ENCODE measurements at regions not wholly inside any gene's neighbourhood (a gene's known extent, or its start where the extent isn't known, plus 50 kb on each side); places are given as distances from the start of the nearest gene placed in this dataset.

DNA sequence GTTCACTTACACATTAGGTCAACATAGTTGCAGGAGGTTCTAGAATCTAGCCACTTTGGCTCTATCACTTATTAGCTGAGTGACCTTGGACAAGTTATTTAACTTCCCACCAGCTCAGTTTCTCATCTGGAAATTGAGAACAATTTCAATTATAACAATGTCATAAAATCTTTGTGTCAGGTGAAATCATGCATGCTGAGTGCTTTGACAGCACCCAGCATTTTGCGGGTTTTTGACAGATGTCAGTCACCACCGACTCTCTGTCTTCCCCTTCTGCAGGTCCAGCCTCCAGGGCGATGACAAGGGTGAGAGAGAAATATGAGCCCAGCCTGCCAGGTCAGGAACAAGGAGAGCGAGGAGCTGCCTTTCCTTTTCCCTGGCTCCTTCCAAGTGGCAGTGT is 107.1 kb upstream of the TAS2R1 start:
- Histone ChIP-seq H3K4me2 (no peak overlapping the region), H3K4me1 (no peaks in the 10 kb centered on the region), H3K9me3 (no peaks in the 10 kb centered on the region), H3K4me3 (no peak overlapping the region), H3K27ac (no peak overlapping the region)
- 14% methylated on average over 4 of the region's 4 CpGs for WGBS (ENCODE audit: missing lambda C conversion rate)
- ChIA-PET CTCF (no interaction called here), POLR2A (no interaction called here)
- no peak for DNase-seq (ENCODE audit: low read depth in 1 of 2, low spot score in 1 of 2)
- no peak for FAIRE-seq
- no peak for ATAC-seq
- TF ChIP-seq, protein P1, sequence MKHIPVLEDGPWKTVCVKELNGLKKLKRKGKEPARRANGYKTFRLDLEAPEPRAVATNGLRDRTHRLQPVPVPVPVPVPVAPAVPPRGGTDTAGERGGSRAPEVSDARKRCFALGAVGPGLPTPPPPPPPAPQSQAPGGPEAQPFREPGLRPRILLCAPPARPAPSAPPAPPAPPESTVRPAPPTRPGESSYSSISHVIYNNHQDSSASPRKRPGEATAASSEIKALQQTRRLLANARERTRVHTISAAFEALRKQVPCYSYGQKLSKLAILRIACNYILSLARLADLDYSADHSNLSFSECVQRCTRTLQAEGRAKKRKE (CRISPR knock-in tag; IDR thresholded peaks at IDR 0.05; ENCODE audit: low read depth): no peak
- TF ChIP-seq MYC (IDR thresholded peaks at IDR 0.05; ENCODE audit: borderline replicate concordance, low read length) (no peak), BHLHE40 (IDR thresholded peaks at IDR 0.05; ENCODE audit: low read depth, low read length) (no peak), CEBPB (IDR thresholded peaks at IDR 0.05) (no peak), CHD2 (IDR thresholded peaks at IDR 0.05; ENCODE audit: low read length, partially characterized antibody) (no peak)

DNA sequence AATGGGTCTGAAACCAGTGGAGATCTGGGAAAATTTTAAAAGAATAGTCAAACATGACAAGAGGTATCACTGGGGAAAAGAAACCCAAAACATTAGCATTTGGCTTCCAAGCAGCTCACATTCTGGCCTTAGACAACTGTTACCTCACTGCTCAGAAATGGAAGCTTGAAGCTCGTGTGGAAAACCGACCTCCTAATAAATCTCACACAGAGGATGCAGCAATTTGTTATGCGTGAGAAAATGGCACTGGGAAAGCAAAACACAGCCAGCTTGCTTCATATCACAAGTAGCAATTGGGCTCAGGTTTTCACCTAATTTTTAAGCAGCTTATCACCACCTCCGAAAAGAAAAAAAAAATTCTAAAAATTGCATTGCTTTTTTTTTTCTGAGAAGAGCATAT is 103.3 kb upstream of the TAS2R1 start:
- no peak for FAIRE-seq
- CTCF ChIA-PET: no interaction called here
- Histone ChIP-seq H3K4me3 (no peak overlapping the region), H3K9me3 (no peaks in the 10 kb centered on the region), H3K27ac (no peak overlapping the region), H3K4me2 (no peak overlapping the region), H3K4me1 (no peaks in the 10 kb centered on the region)
- POLR2A ChIA-PET: no interaction called here
- no peak for ATAC-seq
- 2% methylated on average over 4 of the region's 4 CpGs for WGBS (ENCODE audit: missing lambda C conversion rate)
- TF ChIP-seq FOXS1 (CRISPR knock-in tag; IDR thresholded peaks at IDR 0.05): no peak
- TF ChIP-seq, protein P2, sequence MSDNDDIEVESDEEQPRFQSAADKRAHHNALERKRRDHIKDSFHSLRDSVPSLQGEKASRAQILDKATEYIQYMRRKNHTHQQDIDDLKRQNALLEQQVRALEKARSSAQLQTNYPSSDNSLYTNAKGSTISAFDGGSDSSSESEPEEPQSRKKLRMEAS (IDR thresholded peaks at IDR 0.05): no peak
- TF ChIP-seq, protein P3, sequence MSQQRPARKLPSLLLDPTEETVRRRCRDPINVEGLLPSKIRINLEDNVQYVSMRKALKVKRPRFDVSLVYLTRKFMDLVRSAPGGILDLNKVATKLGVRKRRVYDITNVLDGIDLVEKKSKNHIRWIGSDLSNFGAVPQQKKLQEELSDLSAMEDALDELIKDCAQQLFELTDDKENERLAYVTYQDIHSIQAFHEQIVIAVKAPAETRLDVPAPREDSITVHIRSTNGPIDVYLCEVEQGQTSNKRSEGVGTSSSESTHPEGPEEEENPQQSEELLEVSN (IDR thresholded peaks at IDR 0.05; ENCODE audit: borderline replicate concordance, low read depth): no peak
- TF ChIP-seq, protein P4, sequence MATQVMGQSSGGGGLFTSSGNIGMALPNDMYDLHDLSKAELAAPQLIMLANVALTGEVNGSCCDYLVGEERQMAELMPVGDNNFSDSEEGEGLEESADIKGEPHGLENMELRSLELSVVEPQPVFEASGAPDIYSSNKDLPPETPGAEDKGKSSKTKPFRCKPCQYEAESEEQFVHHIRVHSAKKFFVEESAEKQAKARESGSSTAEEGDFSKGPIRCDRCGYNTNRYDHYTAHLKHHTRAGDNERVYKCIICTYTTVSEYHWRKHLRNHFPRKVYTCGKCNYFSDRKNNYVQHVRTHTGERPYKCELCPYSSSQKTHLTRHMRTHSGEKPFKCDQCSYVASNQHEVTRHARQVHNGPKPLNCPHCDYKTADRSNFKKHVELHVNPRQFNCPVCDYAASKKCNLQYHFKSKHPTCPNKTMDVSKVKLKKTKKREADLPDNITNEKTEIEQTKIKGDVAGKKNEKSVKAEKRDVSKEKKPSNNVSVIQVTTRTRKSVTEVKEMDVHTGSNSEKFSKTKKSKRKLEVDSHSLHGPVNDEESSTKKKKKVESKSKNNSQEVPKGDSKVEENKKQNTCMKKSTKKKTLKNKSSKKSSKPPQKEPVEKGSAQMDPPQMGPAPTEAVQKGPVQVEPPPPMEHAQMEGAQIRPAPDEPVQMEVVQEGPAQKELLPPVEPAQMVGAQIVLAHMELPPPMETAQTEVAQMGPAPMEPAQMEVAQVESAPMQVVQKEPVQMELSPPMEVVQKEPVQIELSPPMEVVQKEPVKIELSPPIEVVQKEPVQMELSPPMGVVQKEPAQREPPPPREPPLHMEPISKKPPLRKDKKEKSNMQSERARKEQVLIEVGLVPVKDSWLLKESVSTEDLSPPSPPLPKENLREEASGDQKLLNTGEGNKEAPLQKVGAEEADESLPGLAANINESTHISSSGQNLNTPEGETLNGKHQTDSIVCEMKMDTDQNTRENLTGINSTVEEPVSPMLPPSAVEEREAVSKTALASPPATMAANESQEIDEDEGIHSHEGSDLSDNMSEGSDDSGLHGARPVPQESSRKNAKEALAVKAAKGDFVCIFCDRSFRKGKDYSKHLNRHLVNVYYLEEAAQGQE (IDR thresholded peaks at IDR 0.05): no peak
- TF ChIP-seq CBX8 (IDR thresholded peaks at IDR 0.05): no peak
- no peak for TF ChIP-seq PHF8 (IDR thresholded peaks at IDR 0.05; ENCODE audit: borderline replicate concordance, low read depth)
- DNase-seq (ENCODE audit: low read depth in 1 of 2, low spot score in 1 of 2): no peak

DNA sequence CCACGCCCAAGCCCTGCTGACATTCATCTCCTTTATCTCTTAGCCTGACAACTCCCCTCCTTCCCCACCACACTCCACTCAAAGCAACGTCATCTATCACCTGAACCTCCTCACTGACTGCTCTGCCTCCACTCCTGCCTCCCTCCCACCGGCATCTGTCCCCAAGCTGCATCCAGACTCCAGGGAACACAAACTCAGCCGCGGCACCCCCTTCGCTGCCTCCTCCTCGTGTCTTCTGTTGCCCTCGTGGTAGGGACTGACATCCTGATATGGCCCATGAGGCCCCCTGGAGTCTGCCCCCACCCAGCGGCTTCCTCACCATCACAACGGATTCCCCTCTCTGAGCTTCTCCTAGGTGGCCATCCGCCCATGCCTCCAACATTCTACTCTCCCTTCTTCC is 101.0 kb upstream of the TAS2R1 start:
- no peak for DNase-seq (ENCODE audit: low read depth in 1 of 2, low spot score in 1 of 2)
- no peak for FAIRE-seq
- ChIA-PET CTCF (no interaction called here), POLR2A (no interaction called here)
- no peaks in the 10 kb centered on the region for H3K4me1 ChIP-seq
- H3K4me3 ChIP-seq: no peak overlapping the region
- H3K4me2 ChIP-seq: no peak overlapping the region
- ATAC-seq: no peak
- no peaks in the 10 kb centered on the region for H3K9me3 ChIP-seq
- no peak overlapping the region for H3K27ac ChIP-seq
- 18% methylated on average over 11 of the region's 11 CpGs for WGBS (ENCODE audit: missing lambda C conversion rate)
- TF ChIP-seq POLR2A (IDR thresholded peaks at IDR 0.05; ENCODE audit: low read length): no peak
- TF ChIP-seq, protein P5, sequence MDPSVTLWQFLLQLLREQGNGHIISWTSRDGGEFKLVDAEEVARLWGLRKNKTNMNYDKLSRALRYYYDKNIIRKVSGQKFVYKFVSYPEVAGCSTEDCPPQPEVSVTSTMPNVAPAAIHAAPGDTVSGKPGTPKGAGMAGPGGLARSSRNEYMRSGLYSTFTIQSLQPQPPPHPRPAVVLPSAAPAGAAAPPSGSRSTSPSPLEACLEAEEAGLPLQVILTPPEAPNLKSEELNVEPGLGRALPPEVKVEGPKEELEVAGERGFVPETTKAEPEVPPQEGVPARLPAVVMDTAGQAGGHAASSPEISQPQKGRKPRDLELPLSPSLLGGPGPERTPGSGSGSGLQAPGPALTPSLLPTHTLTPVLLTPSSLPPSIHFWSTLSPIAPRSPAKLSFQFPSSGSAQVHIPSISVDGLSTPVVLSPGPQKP (IDR thresholded peaks at IDR 0.05; ENCODE audit: low read depth, low read length): no peak
- no peak for TF ChIP-seq POLR2AphosphoS2 (conservative IDR thresholded peaks at IDR 0.05; ENCODE audit: low read length)
- no peak for TF ChIP-seq RAD21 (conservative IDR thresholded peaks at IDR 0.05 in 1 of 2, IDR thresholded peaks at IDR 0.05 in 1 of 2)
- no peak for TF ChIP-seq FOSB (CRISPR knock-in tag; IDR thresholded peaks at IDR 0.05)
- no peak for TF ChIP-seq PHF8 (IDR thresholded peaks at IDR 0.05; ENCODE audit: borderline replicate concordance, low read depth)
- TF ChIP-seq, protein P6, sequence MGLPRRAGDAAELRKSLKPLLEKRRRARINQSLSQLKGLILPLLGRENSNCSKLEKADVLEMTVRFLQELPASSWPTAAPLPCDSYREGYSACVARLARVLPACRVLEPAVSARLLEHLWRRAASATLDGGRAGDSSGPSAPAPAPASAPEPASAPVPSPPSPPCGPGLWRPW (IDR thresholded peaks at IDR 0.05): no peak
- no peak for TF ChIP-seq NFE2L2 (conservative IDR thresholded peaks at IDR 0.05; ENCODE audit: low read length)
- TF ChIP-seq HOXB13 (CRISPR knock-in tag; IDR thresholded peaks at IDR 0.05; ENCODE audit: low read depth): no peak
- no peak for TF ChIP-seq RNF2 (IDR thresholded peaks at IDR 0.05; ENCODE audit: borderline replicate concordance, low read depth)
- TF ChIP-seq SREBF2 (IDR thresholded peaks at IDR 0.05): no peak
- TF ChIP-seq CEBPB (IDR thresholded peaks at IDR 0.05): no peak
- TF ChIP-seq EHMT2 (IDR thresholded peaks at IDR 0.05; ENCODE audit: low read depth): no peak
- TF ChIP-seq CHD4 (IDR thresholded peaks at IDR 0.05; ENCODE audit: borderline replicate concordance): no peak
- TF ChIP-seq, protein P4 (IDR thresholded peaks at IDR 0.05): no peak
